Keratinocyte (primary cell): ENCODE measurements at regions not wholly inside any gene's neighbourhood (a gene's known extent, or its start where the extent isn't known, plus 50 kb on each side); places are given as distances from the start of the nearest gene placed in this dataset.

Experiments
- DNase-seq: peaks from one replicate; pipeline ENCODE4 v3.0.0-alpha.2; 2011; ENCODE audit warnings: low read depth, missing footprints, low spot score
- FAIRE-seq: peaks from 2 replicates; lab custom pipeline; 2011; peaks lifted over from hg19 to GRCh38; lab: Jason Lieb, UNC
- H2AFZ ChIP-seq: 2 replicates; pipeline ENCODE4 v1.6.0; 2012; ENCODE audit warnings: low read length, control low read depth, inconsistent platforms; ENCODE audit not compliant: control insufficient read depth
- H3K27ac ChIP-seq: 2 replicates; pipeline ENCODE4 v1.5.1; 2011; ENCODE audit warnings: low read length; ENCODE audit not compliant: control insufficient read depth, insufficient read depth
- H3K27me3 ChIP-seq: 3 replicates; pipeline ENCODE4 v1.6.0; 2011; ENCODE audit warnings: low read length; ENCODE audit not compliant: control insufficient read depth, insufficient read depth; ENCODE audit errors: extremely low read depth
- H3K36me3 ChIP-seq, 2 experiments: 2 replicates in 1 of 2; 3 replicates in 1 of 2; pipeline ENCODE4 v1.5.1; 2011; ENCODE audit warnings: low read length in 2 of 2, mild to moderate bottlenecking in 1 of 2; ENCODE audit not compliant: control insufficient read depth in 2 of 2, insufficient read depth in 2 of 2; ENCODE audit errors: extremely low read depth in 1 of 2
- H3K4me1 ChIP-seq: 3 replicates; pipeline ENCODE4 v1.5.1; 2011; ENCODE audit warnings: low read length; ENCODE audit not compliant: control insufficient read depth, insufficient read depth; ENCODE audit errors: extremely low read depth
- H3K4me2 ChIP-seq: 3 replicates; pipeline ENCODE4 v1.6.0; 2011; ENCODE audit warnings: low read depth, low read length; ENCODE audit not compliant: control insufficient read depth, insufficient read depth; ENCODE audit errors: extremely low read depth
- H3K4me3 ChIP-seq, 3 experiments: fragments of 200-600 bp in 1 of 3; sonication (generic) in 1 of 3; 2 replicates in 2 of 3; 3 replicates in 1 of 3; pipeline ENCODE4 v1.5.1; 2011 to 2016; ENCODE audit warnings: low read length in 3 of 3, mild to moderate bottlenecking in 3 of 3, control low read depth in 2 of 3, inconsistent platforms in 1 of 3, low read depth in 1 of 3, mixed read lengths in 1 of 3, mixed run types in 1 of 3, moderate library complexity in 1 of 3; ENCODE audit not compliant: control insufficient read depth in 2 of 3, insufficient read depth in 2 of 3; ENCODE audit errors: extremely low read depth in 1 of 3
- H3K79me2 ChIP-seq: 2 replicates; pipeline ENCODE4 v1.6.0; 2012; ENCODE audit warnings: low read length; ENCODE audit not compliant: control insufficient read depth, insufficient read depth
- H3K9ac ChIP-seq: 3 replicates; pipeline ENCODE4 v1.6.0; 2011; ENCODE audit warnings: low read length; ENCODE audit not compliant: control insufficient read depth, insufficient read depth; ENCODE audit errors: extremely low read depth
- H3K9me1 ChIP-seq: 3 replicates; pipeline ENCODE4 v1.6.0; 2011; ENCODE audit warnings: low read length; ENCODE audit not compliant: control insufficient read depth, insufficient read depth; ENCODE audit errors: extremely low read depth
- H3K9me3 ChIP-seq: 2 replicates; pipeline ENCODE4 v1.5.1; 2012; ENCODE audit warnings: low read depth, low read length; ENCODE audit not compliant: control insufficient read depth
- H4K20me1 ChIP-seq: 3 replicates; pipeline ENCODE4 v1.6.0; 2011; ENCODE audit warnings: low read length; ENCODE audit not compliant: control insufficient read depth, insufficient read depth; ENCODE audit errors: extremely low read depth
- EZH2 ChIP-seq: IDR thresholded peaks from one replicate; pipeline ENCODE4 v1.6.1; 2012; ENCODE audit warnings: inconsistent platforms, mild to moderate bottlenecking, low read length, moderate library complexity
- dilution Hi-C: fragments of 300-500 bp; cut with MboI; formaldehyde crosslinking; loops from one replicate; pipeline ENCODE4 v1.7.0; 2020; ENCODE audit warnings: low sequenced_read_pairs; ENCODE audit not compliant: extremely low pct_ligation_motif_present
- TF ChIP-seq, protein P1 (sequence below), 3 experiments: IDR thresholded peaks in 1 of 3; conservative IDR thresholded peaks in 1 of 3; optimal IDR thresholded peaks in 1 of 3; 2 replicates in 2 of 3; 3 replicates in 1 of 3; pipeline versions ENCODE3 to v1.5.1; 2011; ENCODE audit warnings: low read length in 3 of 3, mild to moderate bottlenecking in 3 of 3, moderate library complexity in 2 of 3, control low read depth in 1 of 3, inconsistent platforms in 1 of 3; ENCODE audit not compliant: insufficient read depth in 2 of 3; ENCODE audit errors: extremely low read depth in 1 of 3

DNA sequence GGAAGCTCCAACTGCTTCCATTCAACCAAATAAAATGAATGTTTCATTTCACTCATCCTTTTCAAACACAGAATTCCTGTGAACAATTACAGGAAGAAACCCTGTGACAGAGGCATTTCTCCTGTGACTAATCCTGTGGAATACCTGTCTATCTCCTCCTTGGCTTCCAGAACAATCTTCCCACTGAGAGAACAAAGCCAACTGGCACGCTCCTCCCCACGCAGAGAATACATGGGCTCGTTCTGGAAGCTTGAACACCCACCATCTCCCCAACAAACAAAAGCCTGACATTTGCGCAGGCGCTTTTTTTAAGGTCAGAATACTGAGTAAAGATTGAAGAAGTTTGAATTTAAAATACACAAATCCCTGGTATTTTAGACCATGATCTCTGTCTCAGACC is 104.7 kb upstream of the SLC66A3 start:
- TF ChIP-seq, protein P1, sequence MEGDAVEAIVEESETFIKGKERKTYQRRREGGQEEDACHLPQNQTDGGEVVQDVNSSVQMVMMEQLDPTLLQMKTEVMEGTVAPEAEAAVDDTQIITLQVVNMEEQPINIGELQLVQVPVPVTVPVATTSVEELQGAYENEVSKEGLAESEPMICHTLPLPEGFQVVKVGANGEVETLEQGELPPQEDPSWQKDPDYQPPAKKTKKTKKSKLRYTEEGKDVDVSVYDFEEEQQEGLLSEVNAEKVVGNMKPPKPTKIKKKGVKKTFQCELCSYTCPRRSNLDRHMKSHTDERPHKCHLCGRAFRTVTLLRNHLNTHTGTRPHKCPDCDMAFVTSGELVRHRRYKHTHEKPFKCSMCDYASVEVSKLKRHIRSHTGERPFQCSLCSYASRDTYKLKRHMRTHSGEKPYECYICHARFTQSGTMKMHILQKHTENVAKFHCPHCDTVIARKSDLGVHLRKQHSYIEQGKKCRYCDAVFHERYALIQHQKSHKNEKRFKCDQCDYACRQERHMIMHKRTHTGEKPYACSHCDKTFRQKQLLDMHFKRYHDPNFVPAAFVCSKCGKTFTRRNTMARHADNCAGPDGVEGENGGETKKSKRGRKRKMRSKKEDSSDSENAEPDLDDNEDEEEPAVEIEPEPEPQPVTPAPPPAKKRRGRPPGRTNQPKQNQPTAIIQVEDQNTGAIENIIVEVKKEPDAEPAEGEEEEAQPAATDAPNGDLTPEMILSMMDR (optimal IDR thresholded peaks at IDR 0.05 in 1 of 3, IDR thresholded peaks at IDR 0.05 in 1 of 3, conservative IDR thresholded peaks at IDR 0.05 in 1 of 3; ENCODE audit: extremely low read depth in 1 of 3, insufficient read depth in 2 of 3, low read length in 3 of 3): no peak
- TF ChIP-seq EZH2: no peak
- Histone ChIP-seq H2AFZ (no peak overlapping the region), H3K79me2 (no peaks in the 10 kb centered on the region), H3K27ac (no peak overlapping the region), H3K4me3 (no peak overlapping the region), H3K27me3 (no peaks in the 10 kb centered on the region), H3K4me1 (no peaks in the 10 kb centered on the region), H4K20me1 (no peaks in the 10 kb centered on the region), H3K4me2 (no peak overlapping the region), H3K9ac (no peak overlapping the region), H3K9me3 (no peaks in the 10 kb centered on the region), H3K36me3 (no peaks in the 10 kb centered on the region), H3K9me1 (no peaks in the 10 kb centered on the region)
- DNase-seq (no peak), FAIRE-seq (no peak)
- dilution Hi-C loops: no loop called here

DNA sequence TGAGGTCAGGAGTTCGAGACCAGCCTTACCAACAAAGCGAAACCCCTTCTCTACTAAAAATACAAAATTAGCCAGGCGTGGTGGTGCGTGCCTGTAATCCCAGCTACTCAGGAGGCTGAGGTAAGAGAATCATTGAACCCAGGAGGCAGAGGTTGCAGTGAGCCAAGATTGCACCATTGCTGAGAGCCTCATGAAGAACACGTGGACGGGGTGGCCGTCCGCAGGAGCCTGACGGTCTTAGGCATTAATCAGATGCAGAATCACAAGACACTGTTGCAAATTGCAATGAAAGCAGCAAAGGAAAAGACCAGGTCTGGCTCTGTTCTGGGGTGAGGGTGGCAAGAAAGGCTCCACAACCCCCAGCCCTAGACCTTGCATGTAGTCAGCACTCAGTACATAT is 104.0 kb upstream of the SLC66A3 start:
- Histone ChIP-seq H2AFZ (no peak overlapping the region), H3K9ac (no peak overlapping the region), H3K27ac (no peak overlapping the region), H3K79me2 (no peaks in the 10 kb centered on the region), H4K20me1 (no peaks in the 10 kb centered on the region), H3K9me3 (no peaks in the 10 kb centered on the region), H3K4me2 (no peak overlapping the region), H3K36me3 (no peaks in the 10 kb centered on the region), H3K4me3 (no peak overlapping the region), H3K27me3 (no peaks in the 10 kb centered on the region), H3K4me1 (peaks cover under 1% of the 10 kb centered on the region), H3K9me1 (no peaks in the 10 kb centered on the region)
- FAIRE-seq: no peak
- no peak for DNase-seq
- no peak for TF ChIP-seq EZH2
- TF ChIP-seq, protein P1 (optimal IDR thresholded peaks at IDR 0.05 in 1 of 3, IDR thresholded peaks at IDR 0.05 in 1 of 3, conservative IDR thresholded peaks at IDR 0.05 in 1 of 3; ENCODE audit: extremely low read depth in 1 of 3, insufficient read depth in 2 of 3, low read length in 3 of 3): no peak
- dilution Hi-C loops: no loop called here
